Muscle of leg (tissue), 3 donors: ENCODE measurements at regions not wholly inside any gene's neighbourhood (a gene's known extent, or its start where the extent isn't known, plus 50 kb on each side); places are given as distances from the start of the nearest gene placed in this dataset.
A peak's percentile ranks its signal among the peaks of the same experiment; 100 is the strongest.

Experiments
- DNase-seq: peaks from one replicate; pipeline ENCODE4 v3.0.0; 2013
- H3K27ac ChIP-seq: one replicate; pipeline ENCODE4 v1.5.1; 2013; ENCODE audit warnings: mild to moderate bottlenecking, low read length, control low read depth
- H3K27me3 ChIP-seq: one replicate; pipeline ENCODE4 v1.6.1; 2013; ENCODE audit warnings: low read length; ENCODE audit not compliant: control insufficient read depth, insufficient read depth
- H3K36me3 ChIP-seq: one replicate; pipeline ENCODE4 v1.6.1; 2013; ENCODE audit warnings: low read length; ENCODE audit not compliant: control insufficient read depth, insufficient read depth
- H3K4me1 ChIP-seq: one replicate; pipeline ENCODE4 v1.6.1; 2013; ENCODE audit warnings: low read length; ENCODE audit not compliant: control insufficient read depth, insufficient read depth
- H3K4me3 ChIP-seq: one replicate; pipeline ENCODE4 v1.5.1; 2013; ENCODE audit warnings: low read length, control low read depth
- H3K9me3 ChIP-seq: replicated peaks from 2 replicates; pipeline ENCODE4 v1.6.1; 2013; ENCODE audit warnings: low read depth, low read length; ENCODE audit not compliant: control insufficient read depth
- WGBS: methylation state at CpG from one replicate; pipeline ENCODE4 v1.1.5; 2013; ENCODE audit warnings: missing lambda C conversion rate; ENCODE audit not compliant: insufficient coverage; 5-methylcytosine and 5-hydroxymethylcytosine counted together

DNA sequence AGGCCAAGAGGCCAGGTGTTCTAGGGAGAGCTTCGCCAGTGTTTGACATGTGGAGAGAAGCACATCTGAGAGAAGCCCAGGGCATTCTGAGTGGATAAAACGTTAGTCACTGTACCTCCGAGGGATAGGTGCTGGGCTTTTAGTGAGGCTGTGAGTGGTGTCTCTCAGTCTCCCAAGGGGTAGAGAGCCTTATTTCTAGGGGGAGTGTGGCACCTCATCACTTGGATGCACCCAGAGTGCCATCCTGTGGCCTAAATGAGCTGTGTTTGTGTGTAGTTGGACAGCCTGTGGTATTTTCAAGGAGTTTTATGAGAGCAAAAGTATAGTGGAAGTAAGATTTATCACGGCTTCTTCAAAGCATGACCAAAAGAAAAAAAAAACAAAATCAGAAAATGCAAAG is 1046.9 kb upstream of the WWC1 start:
- WGBS, result 31% methylated on average over 3 of the region's 4 CpGs
- Histone ChIP-seq H3K4me3 (no peak overlapping the region), H3K36me3 (no peaks in the 10 kb centered on the region), H3K4me1 (no peaks in the 10 kb centered on the region), H3K27ac (no peak overlapping the region), H3K9me3 (no peaks in the 10 kb centered on the region), H3K27me3 (peaks cover 2% of the 10 kb centered on the region)
- no peak for DNase-seq

DNA sequence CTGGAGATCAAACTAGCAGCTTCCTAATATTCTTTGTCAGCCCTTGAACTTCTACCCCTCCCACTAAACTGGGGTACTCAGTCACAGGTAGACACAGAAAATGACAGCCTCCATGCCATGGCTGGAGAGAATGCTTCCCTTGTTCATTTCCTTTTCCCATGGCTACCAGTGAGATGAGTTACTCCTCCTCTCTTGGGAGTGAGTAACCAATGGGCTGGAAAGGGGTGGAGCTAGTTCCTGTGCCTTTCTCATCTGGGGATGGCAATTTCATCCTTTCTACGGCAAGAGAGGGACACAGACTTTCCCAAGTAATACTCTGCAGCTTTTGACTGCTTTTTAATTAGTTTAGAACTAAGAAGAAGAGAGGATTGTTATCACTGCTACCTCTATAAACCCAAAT is 1045.6 kb upstream of the WWC1 start:
- no peaks in the 10 kb centered on the region for H3K9me3 ChIP-seq
- no peaks in the 10 kb centered on the region for H3K36me3 ChIP-seq
- no peaks in the 10 kb centered on the region for H3K4me1 ChIP-seq
- no peak overlapping the region for H3K27ac ChIP-seq
- no CpG with 5 or more reads among the region's 1 CpG for WGBS
- no peak overlapping the region for H3K4me3 ChIP-seq
- DNase-seq, result no peak
- peaks cover 2% of the 10 kb centered on the region for H3K27me3 ChIP-seq

DNA sequence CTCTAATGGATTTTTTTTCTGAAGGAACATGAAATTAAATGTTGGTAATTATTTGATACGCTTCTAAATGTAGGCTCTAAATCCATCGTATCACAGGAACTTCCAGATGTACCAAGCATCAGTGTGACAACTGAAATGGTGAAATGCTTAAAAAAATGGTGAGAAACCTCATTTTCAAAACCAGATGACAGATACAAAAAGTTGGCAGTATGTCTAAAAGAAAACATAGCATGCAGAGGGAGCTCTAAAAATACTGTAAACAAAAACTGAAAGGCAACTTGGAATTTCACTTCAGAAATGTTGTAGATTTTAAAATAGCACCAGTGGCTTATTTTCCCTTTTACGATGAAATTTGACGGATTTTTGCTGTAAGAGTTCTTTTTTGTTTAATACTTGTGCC is 1043.6 kb upstream of the WWC1 start:
- Histone ChIP-seq H3K4me3 (no peak overlapping the region), H3K27me3 (peaks cover 2% of the 10 kb centered on the region), H3K36me3 (no peaks in the 10 kb centered on the region), H3K27ac (no peak overlapping the region), H3K4me1 (no peaks in the 10 kb centered on the region), H3K9me3 (no peaks in the 10 kb centered on the region)
- WGBS, result no CpG with 5 or more reads among the region's 4 CpGs
- no peak for DNase-seq

DNA sequence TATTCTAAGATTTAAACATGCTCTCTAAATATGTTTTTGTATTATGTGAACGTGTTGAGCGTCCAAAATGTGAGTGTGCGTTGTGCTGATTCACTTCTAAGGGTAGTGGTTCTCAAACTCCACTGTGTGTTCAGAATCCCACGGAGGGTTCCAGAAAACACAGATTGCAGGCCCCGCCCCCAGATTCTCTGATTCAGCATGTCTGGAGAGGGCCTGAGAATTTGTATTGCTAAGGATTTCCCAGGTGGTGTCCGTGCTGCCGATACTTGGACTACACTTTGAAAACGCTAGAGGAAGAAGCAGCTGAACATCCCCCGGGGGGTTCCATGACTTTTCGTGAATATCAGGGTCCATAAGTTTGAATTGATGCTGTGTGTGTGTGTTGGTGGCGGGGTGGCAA is 1043.2 kb upstream of the WWC1 start:
- 64% methylated on average over 9 of the region's 11 CpGs for WGBS
- H3K4me1 ChIP-seq, result no peaks in the 10 kb centered on the region
- H3K36me3 ChIP-seq, result no peaks in the 10 kb centered on the region
- H3K9me3 ChIP-seq, result no peaks in the 10 kb centered on the region
- H3K27ac ChIP-seq, result no peak overlapping the region
- H3K27me3 ChIP-seq, result peaks cover 2% of the 10 kb centered on the region
- DNase-seq, result peak; percentile 20
- no peak overlapping the region for H3K4me3 ChIP-seq

DNA sequence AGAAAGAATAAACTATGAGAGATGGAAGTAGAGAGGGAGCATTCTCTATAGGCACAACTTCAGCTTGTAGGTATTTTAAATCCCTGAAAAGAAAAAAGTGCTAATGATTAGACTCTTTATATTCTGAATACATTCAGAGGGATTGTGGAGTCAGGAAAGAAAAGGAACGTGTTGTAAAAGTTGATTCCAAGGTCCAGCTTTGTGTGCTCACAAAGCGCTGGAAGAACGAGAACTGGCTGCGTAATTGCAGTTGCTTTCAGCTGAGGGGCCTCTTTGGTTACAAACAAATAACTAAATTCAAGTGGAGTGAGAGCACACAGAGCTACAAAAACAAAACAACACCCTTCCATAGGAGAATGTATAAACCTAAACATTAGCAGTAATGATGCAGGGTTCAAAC is 1040.4 kb upstream of the WWC1 start:
- WGBS, result no CpG with 5 or more reads among the region's 4 CpGs
- H3K4me3 ChIP-seq, result no peak overlapping the region
- no peaks in the 10 kb centered on the region for H3K27me3 ChIP-seq
- DNase-seq, result no peak
- no peaks in the 10 kb centered on the region for H3K4me1 ChIP-seq
- no peaks in the 10 kb centered on the region for H3K9me3 ChIP-seq
- no peak overlapping the region for H3K27ac ChIP-seq
- H3K36me3 ChIP-seq, result no peaks in the 10 kb centered on the region

DNA sequence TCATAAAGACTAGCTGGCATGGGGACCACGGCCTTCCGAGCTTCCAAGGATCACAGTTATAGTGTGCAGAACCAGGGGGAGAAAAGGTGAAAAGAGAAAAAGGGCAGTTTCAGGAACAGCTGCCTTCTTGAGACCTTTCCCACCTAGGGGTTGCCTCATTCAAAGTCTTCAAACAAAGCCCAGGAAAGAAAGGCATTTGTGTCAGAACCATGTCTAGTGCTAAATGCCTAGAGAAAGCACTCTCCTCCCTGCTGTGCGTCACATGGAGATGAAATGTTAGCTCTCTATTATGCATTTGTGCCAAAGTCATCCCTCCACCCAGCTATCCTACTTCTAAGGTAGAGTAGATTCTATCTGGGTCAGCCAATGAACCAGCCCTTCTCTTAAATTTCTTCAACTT is 1037.3 kb upstream of the WWC1 start:
- H3K27me3 ChIP-seq, result no peaks in the 10 kb centered on the region
- no CpG with 5 or more reads among the region's 3 CpGs for WGBS
- H3K27ac ChIP-seq, result no peak overlapping the region
- H3K36me3 ChIP-seq, result no peaks in the 10 kb centered on the region
- no peaks in the 10 kb centered on the region for H3K9me3 ChIP-seq
- no peak for DNase-seq
- H3K4me1 ChIP-seq, result no peaks in the 10 kb centered on the region
- H3K4me3 ChIP-seq, result no peak overlapping the region

DNA sequence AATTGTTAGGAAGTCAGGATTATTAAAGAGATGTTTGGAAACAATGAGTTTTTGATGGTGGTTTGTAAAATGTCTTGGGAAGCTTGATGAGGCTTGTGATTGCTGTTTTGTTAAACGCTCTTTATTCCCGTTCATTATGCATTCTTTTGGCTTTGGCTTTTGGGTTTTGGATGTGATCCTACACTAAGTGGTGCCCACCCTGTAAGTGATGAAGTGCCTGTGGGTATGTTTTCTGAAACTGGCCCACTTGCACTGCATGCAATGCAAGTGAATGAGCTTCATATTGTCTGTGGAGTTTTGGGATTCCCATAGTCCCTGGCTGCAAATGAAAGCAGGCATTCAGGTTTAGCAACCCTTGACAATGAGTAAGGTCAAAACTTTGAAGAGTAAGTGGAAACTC is 1035.5 kb upstream of the WWC1 start:
- H3K36me3 ChIP-seq, result no peaks in the 10 kb centered on the region
- no peaks in the 10 kb centered on the region for H3K4me1 ChIP-seq
- H3K27me3 ChIP-seq, result no peaks in the 10 kb centered on the region
- H3K9me3 ChIP-seq, result no peaks in the 10 kb centered on the region
- H3K4me3 ChIP-seq, result no peak overlapping the region
- DNase-seq, result no peak
- WGBS, result 100% methylated on average over 2 of the region's 2 CpGs
- H3K27ac ChIP-seq, result no peak overlapping the region

DNA sequence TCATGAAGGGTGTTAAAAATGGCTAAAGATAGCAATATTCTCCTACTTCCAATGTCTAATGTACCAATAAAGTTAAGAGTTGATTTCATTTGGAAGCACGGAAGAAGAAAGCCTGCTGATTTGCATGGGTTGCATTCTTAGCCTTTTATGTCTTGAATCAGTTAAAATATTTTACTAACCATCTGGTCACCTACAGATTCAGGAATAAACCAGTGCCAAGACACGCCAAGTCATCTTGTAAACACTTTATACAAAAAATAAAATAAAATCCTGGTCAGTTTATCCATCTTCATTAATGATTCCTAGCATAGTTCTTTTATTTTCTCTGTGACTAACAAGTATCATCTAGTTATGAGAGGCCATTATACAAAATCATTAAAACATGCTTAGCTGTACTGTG is 1031.6 kb upstream of the WWC1 start:
- WGBS, result no CpG with 5 or more reads among the region's 2 CpGs
- H3K27me3 ChIP-seq, result no peaks in the 10 kb centered on the region
- DNase-seq, result no peak
- H3K27ac ChIP-seq, result no peak overlapping the region
- no peaks in the 10 kb centered on the region for H3K36me3 ChIP-seq
- no peaks in the 10 kb centered on the region for H3K4me1 ChIP-seq
- H3K4me3 ChIP-seq, result no peak overlapping the region
- H3K9me3 ChIP-seq, result no peaks in the 10 kb centered on the region

DNA sequence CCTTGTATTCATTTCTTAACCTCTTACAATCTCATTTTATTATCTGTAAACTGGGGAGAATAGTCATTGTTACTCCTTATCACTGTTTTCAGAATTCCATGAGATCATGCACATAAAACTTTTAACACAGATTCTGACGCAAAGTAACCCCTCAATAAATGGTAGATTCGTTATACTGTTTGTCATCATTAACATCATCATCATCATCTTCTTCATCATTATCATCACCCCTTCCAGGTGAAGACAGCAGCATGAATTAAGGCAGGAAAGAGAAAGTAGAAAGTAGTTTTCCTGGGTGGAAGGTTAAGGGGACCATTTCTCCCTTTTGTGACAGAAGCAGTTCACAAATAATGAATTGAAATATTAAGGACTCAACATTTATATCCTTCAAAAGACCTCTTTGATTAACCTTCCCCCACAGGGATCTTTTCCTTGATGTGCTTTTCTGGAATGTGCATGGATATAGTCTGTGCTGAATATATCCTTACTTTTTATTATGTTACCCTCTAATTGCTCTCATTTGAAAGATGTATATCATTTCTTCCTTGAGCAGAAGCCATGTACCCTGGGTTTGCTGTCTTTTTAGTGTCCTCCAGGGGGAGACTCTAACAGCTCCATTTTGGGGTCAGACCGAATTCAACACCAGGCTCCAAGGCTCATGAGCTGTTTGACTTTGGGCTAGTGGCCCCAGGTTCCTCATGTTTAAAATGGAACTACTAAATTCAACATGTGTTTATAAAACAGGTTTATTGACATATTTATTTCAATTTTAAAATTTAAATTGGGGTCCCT is 1029.9 kb upstream of the WWC1 start:
- Histone ChIP-seq H3K27ac (no peak overlapping the region), H3K4me1 (no peaks in the 10 kb centered on the region), H3K9me3 (no peaks in the 10 kb centered on the region), H3K36me3 (no peaks in the 10 kb centered on the region), H3K27me3 (no peaks in the 10 kb centered on the region), H3K4me3 (no peak overlapping the region)
- DNase-seq, result no peak
- no CpG with 5 or more reads among the region's 3 CpGs for WGBS

DNA sequence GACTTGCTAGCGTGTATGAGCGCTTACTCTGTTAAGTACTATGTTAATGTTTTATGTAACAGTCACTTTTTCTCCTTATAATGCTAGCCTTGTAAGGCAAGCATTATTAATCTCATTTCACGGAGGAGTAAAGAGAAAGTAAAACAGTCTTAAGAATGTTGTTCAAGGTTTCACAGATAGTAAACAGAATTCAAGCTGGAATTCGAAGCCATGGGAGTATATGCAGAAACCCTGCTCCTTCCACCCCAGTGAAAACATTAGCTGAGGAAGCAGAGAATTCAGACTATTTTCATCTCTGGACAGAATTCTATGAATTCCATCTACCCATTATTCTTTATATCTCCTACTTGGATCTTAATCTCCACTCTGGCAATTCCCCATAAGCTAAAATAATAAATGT is 1028.3 kb upstream of the WWC1 start:
- Histone ChIP-seq H3K27ac (no peak overlapping the region), H3K4me1 (no peaks in the 10 kb centered on the region), H3K4me3 (no peak overlapping the region), H3K9me3 (no peaks in the 10 kb centered on the region), H3K36me3 (no peaks in the 10 kb centered on the region), H3K27me3 (no peaks in the 10 kb centered on the region)
- WGBS, result no CpG with 5 or more reads among the region's 4 CpGs
- DNase-seq, result no peak

DNA sequence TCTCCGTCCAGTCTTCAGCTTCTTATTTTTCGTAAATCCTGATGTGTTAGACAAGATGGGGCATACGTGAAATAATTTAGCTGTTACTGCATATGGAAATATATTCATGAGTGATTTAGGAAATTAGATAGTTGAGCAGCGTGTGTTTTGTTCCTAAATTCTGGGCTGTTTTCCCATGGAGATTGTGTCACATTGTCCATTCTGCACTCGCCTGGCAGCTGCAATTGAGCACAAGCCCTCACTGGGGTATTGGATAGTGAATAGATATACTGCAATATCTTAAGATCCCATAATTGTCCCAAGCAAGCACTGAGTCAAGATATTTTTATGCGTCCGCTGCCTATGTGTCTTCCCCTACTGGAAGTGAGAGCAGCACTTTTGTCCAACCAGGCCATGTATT is 1027.1 kb upstream of the WWC1 start:
- WGBS, result 60% methylated on average over 2 of the region's 7 CpGs
- H3K4me3 ChIP-seq, result no peak overlapping the region

More for the DNA sequence above, 1027.1 kb upstream of the WWC1 start:
- H3K4me1 ChIP-seq, result no peaks in the 10 kb centered on the region
- H3K27me3 ChIP-seq, result no peaks in the 10 kb centered on the region
- no peaks in the 10 kb centered on the region for H3K9me3 ChIP-seq
- H3K27ac ChIP-seq, result no peak overlapping the region
- H3K36me3 ChIP-seq, result no peaks in the 10 kb centered on the region
- peak; percentile 14 for DNase-seq
